Islet of Langerhans (tissue), 1 donor: ENCODE measurements at regions not wholly inside any gene's neighbourhood (a gene's known extent, or its start where the extent isn't known, plus 50 kb on each side); places are given as distances from the start of the nearest gene placed in this dataset.

Experiments used
- FAIRE-seq: peaks from one replicate; lab custom pipeline; 2011; peaks lifted over from hg19 to GRCh38; lab: Jason Lieb, UNC

GRCh38 chr2:238582159-238582558, 155.4 kb downstream of the ASB1 start:
- no peak for FAIRE-seq

GRCh38 chr2:238584617-238585016, 157.9 kb downstream of the ASB1 start:
- no peak for FAIRE-seq

GRCh38 chr2:238585836-238586821, 159.4 kb downstream of the ASB1 start:
- no peak for FAIRE-seq

- no peak for FAIRE-seq
Measured at GRCh38 chr2:238586931-238587775, 160.4 kb downstream of the ASB1 start.

- no peak for FAIRE-seq
Measured at GRCh38 chr2:238587776-238588660, 161.3 kb downstream of the ASB1 start.

- no peak for FAIRE-seq
Measured at GRCh38 chr2:238589591-238590460, 163.1 kb downstream of the ASB1 start.

GRCh38 chr2:238591732-238592131, 165.0 kb downstream of the ASB1 start:
- FAIRE-seq, result no peak

- FAIRE-seq, result no peak
Measured at GRCh38 chr2:238593236-238593635, 166.5 kb downstream of the ASB1 start.

- FAIRE-seq, result no peak
Measured at GRCh38 chr2:238593678-238594077, 167.0 kb downstream of the ASB1 start.

GRCh38 chr2:238594796-238595749, 168.3 kb downstream of the ASB1 start:
- FAIRE-seq, result no peak

GRCh38 chr2:238595750-238596570, 169.2 kb downstream of the ASB1 start:
- FAIRE-seq, result no peak

- no peak for FAIRE-seq
Measured at GRCh38 chr2:238596571-238597551, 170.1 kb downstream of the ASB1 start.

GRCh38 chr2:238597638-238598528, 171.2 kb downstream of the ASB1 start:
- FAIRE-seq, result no peak

- no peak for FAIRE-seq
Measured at GRCh38 chr2:238598802-238599530, 172.2 kb downstream of the ASB1 start.

- FAIRE-seq, result no peak
Measured at GRCh38 chr2:238599549-238600505, 173.1 kb downstream of the ASB1 start.
